Osteocyte (in vitro differentiated cells): ENCODE measurements at regions not wholly inside any gene's neighbourhood (a gene's known extent, or its start where the extent isn't known, plus 50 kb on each side); places are given as distances from the start of the nearest gene placed in this dataset.

Experiments used
- DNase-seq: peaks from one replicate; pipeline ENCODE4 v3.0.0; 2021; ENCODE audit warnings: mixed read lengths; ENCODE audit not compliant: unreplicated experiment; ENCODE audit errors: extremely low spot score
- H3K27ac Mint-ChIP-seq: one replicate; pipeline ENCODE4 v1.8.0; 2021; ENCODE audit warnings: mild to moderate bottlenecking, mixed read lengths; ENCODE audit not compliant: unreplicated experiment
- H3K27me3 Mint-ChIP-seq: one replicate; pipeline ENCODE4 v1.8.0; 2021; ENCODE audit warnings: mixed read lengths; ENCODE audit not compliant: unreplicated experiment
- H3K36me3 Mint-ChIP-seq: one replicate; pipeline ENCODE4 v1.8.0; 2021; ENCODE audit warnings: mixed read lengths; ENCODE audit not compliant: unreplicated experiment
- H3K4me1 Mint-ChIP-seq: one replicate; pipeline ENCODE4 v1.8.0; 2021; ENCODE audit warnings: mixed read lengths; ENCODE audit not compliant: unreplicated experiment
- H3K4me3 Mint-ChIP-seq: one replicate; pipeline ENCODE4 v1.8.0; 2021; ENCODE audit warnings: mild to moderate bottlenecking, moderate library complexity, mixed read lengths; ENCODE audit not compliant: unreplicated experiment
- H3K9me3 Mint-ChIP-seq: one replicate; pipeline ENCODE4 v1.8.0; 2021; ENCODE audit warnings: mixed read lengths; ENCODE audit not compliant: unreplicated experiment
- TF ChIP-seq, protein P1 (sequence below): fragments of 200-600 bp; sonication (generic); IDR thresholded peaks from 2 replicates; pipeline ENCODE4 v1.5.0; 2021; ENCODE audit warnings: antibody characterized with exemption, mild to moderate bottlenecking, moderate library complexity

DNA sequence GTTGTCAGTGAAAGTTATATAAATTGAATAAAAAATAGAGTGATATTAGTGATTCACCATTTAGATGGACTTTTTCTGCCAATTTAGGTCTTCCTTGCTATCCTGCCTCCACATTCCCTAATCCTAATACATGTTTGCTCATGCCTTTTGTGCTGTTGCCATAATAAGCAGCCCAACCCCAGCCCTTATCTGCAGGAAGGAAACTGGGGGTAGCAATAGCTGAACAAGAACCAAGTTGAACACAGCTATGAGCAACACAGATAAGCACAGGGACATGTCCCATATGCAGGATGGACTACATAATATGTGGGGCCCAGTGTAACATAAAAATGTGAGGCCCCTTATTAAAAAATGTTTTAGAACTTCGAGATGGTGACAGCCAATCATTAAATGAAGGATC is 91.2 kb upstream of the AHR start:
- Mint-ChIP-seq H3K27ac (no peak overlapping the region), H3K27me3 (no peaks in the 10 kb centered on the region), H3K4me3 (no peak overlapping the region), H3K9me3 (peaks cover 5% of the 10 kb centered on the region), H3K36me3 (no peaks in the 10 kb centered on the region), H3K4me1 (no peaks in the 10 kb centered on the region)
- TF ChIP-seq, protein P1, sequence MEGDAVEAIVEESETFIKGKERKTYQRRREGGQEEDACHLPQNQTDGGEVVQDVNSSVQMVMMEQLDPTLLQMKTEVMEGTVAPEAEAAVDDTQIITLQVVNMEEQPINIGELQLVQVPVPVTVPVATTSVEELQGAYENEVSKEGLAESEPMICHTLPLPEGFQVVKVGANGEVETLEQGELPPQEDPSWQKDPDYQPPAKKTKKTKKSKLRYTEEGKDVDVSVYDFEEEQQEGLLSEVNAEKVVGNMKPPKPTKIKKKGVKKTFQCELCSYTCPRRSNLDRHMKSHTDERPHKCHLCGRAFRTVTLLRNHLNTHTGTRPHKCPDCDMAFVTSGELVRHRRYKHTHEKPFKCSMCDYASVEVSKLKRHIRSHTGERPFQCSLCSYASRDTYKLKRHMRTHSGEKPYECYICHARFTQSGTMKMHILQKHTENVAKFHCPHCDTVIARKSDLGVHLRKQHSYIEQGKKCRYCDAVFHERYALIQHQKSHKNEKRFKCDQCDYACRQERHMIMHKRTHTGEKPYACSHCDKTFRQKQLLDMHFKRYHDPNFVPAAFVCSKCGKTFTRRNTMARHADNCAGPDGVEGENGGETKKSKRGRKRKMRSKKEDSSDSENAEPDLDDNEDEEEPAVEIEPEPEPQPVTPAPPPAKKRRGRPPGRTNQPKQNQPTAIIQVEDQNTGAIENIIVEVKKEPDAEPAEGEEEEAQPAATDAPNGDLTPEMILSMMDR = no peak
- no peak for DNase-seq

DNA sequence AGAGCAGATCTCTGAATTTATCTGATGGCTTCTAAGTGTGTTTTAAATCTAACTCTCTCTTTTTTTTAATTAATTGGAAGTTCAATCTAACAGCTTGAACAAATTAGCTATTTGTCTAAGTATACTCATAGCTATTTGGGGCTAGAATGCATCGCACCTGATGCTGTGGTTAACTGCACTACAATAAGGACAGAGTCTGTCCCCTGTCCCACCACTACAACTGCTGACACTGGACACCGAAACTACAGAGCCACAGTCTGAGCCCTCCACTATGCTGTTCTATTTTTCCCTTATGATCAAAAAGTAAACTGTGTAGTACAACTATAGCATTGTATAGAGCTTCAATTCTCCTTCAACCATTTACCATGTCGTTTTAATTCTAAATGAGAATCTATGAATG is 89.4 kb upstream of the AHR start:
- H3K4me1 Mint-ChIP-seq = no peaks in the 10 kb centered on the region
- no peak overlapping the region for H3K27ac Mint-ChIP-seq
- no peaks in the 10 kb centered on the region for H3K9me3 Mint-ChIP-seq
- no peak for DNase-seq
- no peaks in the 10 kb centered on the region for H3K36me3 Mint-ChIP-seq
- H3K27me3 Mint-ChIP-seq = no peaks in the 10 kb centered on the region
- no peak overlapping the region for H3K4me3 Mint-ChIP-seq
- TF ChIP-seq, protein P1 = no peak

DNA sequence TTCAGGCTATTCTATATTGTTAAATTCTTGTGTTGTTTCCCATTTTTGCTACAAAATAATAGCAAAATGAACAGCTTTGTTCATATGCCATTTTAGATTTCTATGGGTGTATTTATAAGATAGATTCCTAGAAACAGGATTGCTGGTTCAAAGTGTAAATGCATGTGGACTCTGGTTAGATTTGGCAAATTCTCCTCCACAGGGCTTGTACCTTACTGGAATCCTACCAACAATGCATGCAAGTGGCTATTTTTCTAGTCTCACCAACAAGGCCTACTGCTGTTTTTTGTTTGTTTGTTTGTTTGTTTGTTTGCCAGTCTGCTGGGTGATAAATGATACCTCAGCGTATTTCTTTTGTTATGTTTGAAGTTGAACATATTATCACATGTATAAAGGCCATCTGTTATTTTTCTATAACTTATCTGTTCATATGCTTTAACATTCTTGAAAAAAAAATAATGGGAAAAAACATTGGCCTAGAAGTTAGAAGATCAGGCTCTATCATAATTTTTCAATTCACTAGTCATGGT is 87.1 kb upstream of the AHR start:
- Mint-ChIP-seq H3K9me3 (peaks cover 9% of the 10 kb centered on the region), H3K27ac (no peak overlapping the region), H3K4me1 (no peaks in the 10 kb centered on the region), H3K4me3 (no peak overlapping the region), H3K27me3 (no peaks in the 10 kb centered on the region), H3K36me3 (peaks cover 2% of the 10 kb centered on the region)
- TF ChIP-seq, protein P1 = no peak
- no peak for DNase-seq

DNA sequence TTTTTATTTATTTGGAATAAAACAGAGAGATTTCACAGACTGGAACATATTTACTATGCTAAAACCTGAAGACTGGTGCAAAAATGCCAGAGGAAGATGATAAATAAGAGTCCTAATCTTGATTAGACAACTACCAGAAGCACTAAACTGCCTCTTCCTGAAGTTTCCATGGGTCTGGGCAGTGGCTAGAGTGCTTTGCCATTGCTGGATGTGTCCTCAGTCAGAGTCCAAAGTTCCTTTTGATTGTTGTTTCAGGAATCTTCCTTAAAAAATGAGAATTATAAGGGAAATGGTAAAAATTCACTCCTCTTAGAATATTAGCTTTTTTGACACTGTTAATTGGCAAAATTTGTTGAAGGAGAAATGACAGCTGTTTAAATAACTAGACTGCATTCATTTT is 86.3 kb upstream of the AHR start:
- Mint-ChIP-seq H3K4me3 (no peak overlapping the region), H3K36me3 (peaks cover 2% of the 10 kb centered on the region), H3K27me3 (no peaks in the 10 kb centered on the region), H3K4me1 (no peaks in the 10 kb centered on the region), H3K27ac (no peak overlapping the region), H3K9me3 (peaks cover 9% of the 10 kb centered on the region)
- DNase-seq = no peak
- TF ChIP-seq, protein P1 = no peak

DNA sequence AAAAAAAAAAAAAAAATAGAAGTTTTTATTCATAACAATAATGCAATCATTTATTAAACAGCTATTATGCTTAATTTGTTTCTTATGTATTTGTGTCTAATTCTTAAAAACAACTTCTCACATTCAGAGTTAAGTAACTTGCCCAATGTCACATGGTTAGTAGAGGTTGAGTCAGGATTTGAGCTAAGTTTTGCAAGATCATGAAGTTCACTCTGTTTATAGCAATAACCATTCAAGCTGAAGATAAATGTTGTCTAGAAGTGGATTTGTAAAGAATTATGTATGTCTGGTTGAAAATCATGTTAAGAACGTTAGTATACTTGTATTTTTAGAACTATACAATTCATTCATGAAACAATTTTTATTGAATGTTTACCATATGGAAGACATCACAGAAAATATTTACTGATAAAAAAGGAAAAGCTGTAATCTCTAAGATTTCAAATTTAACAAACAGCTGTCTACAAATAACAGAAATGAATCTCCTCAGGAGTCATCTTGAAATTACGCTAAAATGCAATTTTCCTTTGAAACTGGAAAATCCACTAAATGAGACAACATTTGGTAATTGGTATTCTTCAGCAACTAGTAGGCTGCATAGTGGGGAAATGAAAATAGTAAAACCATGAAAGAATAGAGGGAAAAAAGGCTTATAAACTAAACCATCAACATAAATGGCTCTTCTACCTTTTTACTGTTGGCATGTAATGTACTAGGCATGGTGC is 70.5 kb upstream of the AHR start:
- Mint-ChIP-seq H3K4me3 (no peak overlapping the region), H3K9me3 (peaks cover 9% of the 10 kb centered on the region), H3K36me3 (no peaks in the 10 kb centered on the region), H3K27ac (no peak overlapping the region), H3K27me3 (no peaks in the 10 kb centered on the region), H3K4me1 (peaks cover 28% of the 10 kb centered on the region)
- DNase-seq = no peak
- TF ChIP-seq, protein P1 = no peak
